ENCODE measurements at regions not wholly inside any gene's neighbourhood (a gene's known extent, or its start where the extent isn't known, plus 50 kb on each side); places are given as distances from the start of the nearest gene placed in this dataset.

- no peak for DNase-seq (ENCODE audit: low read depth)
Observed at GRCh38 chr13:106350208-106350607, 185.3 kb downstream of the EFNB2 start.

GRCh38 chr13:106349080-106349931, 186.2 kb downstream of the EFNB2 start:
- no peak for DNase-seq (ENCODE audit: low read depth)

GRCh38 chr13:106348075-106348840, 187.2 kb downstream of the EFNB2 start:
- no peak for DNase-seq (ENCODE audit: low read depth)

GRCh38 chr13:106344342-106344741, 191.1 kb downstream of the EFNB2 start:
- DNase-seq (ENCODE audit: low read depth), result no peak

GRCh38 chr13:106343836-106344235, 191.6 kb downstream of the EFNB2 start:
- DNase-seq (ENCODE audit: low read depth), result no peak

GRCh38 chr13:106340249-106340648, 195.2 kb downstream of the EFNB2 start:
- DNase-seq (ENCODE audit: low read depth), result no peak

- no peak for DNase-seq (ENCODE audit: low read depth)
Observed at GRCh38 chr13:106337096-106337850, 198.2 kb downstream of the EFNB2 start.

- DNase-seq (ENCODE audit: low read depth), result no peak
Observed at GRCh38 chr13:106336668-106337067, 198.8 kb downstream of the EFNB2 start.

GRCh38 chr13:106332621-106333020, 202.8 kb downstream of the EFNB2 start:
- no peak for DNase-seq (ENCODE audit: low read depth)

GRCh38 chr13:106331116-106331515, 204.3 kb downstream of the EFNB2 start:
- DNase-seq (ENCODE audit: low read depth), result no peak

- DNase-seq (ENCODE audit: low read depth), result no peak
Observed at GRCh38 chr13:106329941-106330340, 205.5 kb downstream of the EFNB2 start.

- DNase-seq (ENCODE audit: low read depth), result no peak
Observed at GRCh38 chr13:106326751-106327150, 208.7 kb downstream of the EFNB2 start.

- no peak for DNase-seq (ENCODE audit: low read depth)
Observed at GRCh38 chr13:106324444-106324843, 211.0 kb downstream of the EFNB2 start.

GRCh38 chr13:106322628-106323027, 212.8 kb downstream of the EFNB2 start:
- DNase-seq (ENCODE audit: low read depth), result no peak

GRCh38 chr13:106318941-106319411, 216.5 kb downstream of the EFNB2 start:
- no peak for DNase-seq (ENCODE audit: low read depth)

GRCh38 chr13:106314417-106314816, 221.0 kb downstream of the EFNB2 start:
- no peak for DNase-seq (ENCODE audit: low read depth)

GRCh38 chr13:106311004-106311403, 224.5 kb downstream of the EFNB2 start:
- no peak for DNase-seq (ENCODE audit: low read depth)

- DNase-seq (ENCODE audit: low read depth), result no peak
Observed at GRCh38 chr13:106310291-106310865, 225.1 kb downstream of the EFNB2 start.

- DNase-seq (ENCODE audit: low read depth), result no peak
Observed at GRCh38 chr13:106306748-106307277, 228.6 kb downstream of the EFNB2 start.

- DNase-seq (ENCODE audit: low read depth), result no peak
Observed at GRCh38 chr13:106302843-106303242, 232.6 kb downstream of the EFNB2 start.

GRCh38 chr13:106302011-106302410, 233.5 kb downstream of the EFNB2 start:
- DNase-seq (ENCODE audit: low read depth), result no peak

GRCh38 chr13:106299621-106300020, 235.8 kb downstream of the EFNB2 start:
- no peak for DNase-seq (ENCODE audit: low read depth)
